Caco-2 (cell line): ENCODE measurements at regions not wholly inside any gene's neighbourhood (a gene's known extent, or its start where the extent isn't known, plus 50 kb on each side); places are given as distances from the start of the nearest gene placed in this dataset.

Source experiments
- BruUV-seq: library from RNA; stranded (reverse); fragments of 400-500 nt; replicated peaks from 2 replicates; lab custom pipeline; 2021; lab: Mats Ljungman, UMichigan
- CTCF ChIA-PET: fragments of 300-600 bp; sonication (Branson Sonifier 250); formaldehyde crosslinking; loops from one replicate; lab custom pipeline; 2022; ENCODE audit warnings: antibody characterized with exemption; lab: Charles Lee
- POLR2A ChIA-PET: fragments of 300-600 bp; sonication (Branson Sonifier 250); formaldehyde crosslinking; loops from one replicate; lab custom pipeline; 2022; ENCODE audit warnings: antibody characterized with exemption; lab: Charles Lee
- DNase-seq, 2 experiments: peaks; one replicate each; pipeline versions ENCODE4 v3.0.0 to v3.0.0-alpha.2; 2020 to 2022
- H3K27me3 ChIP-seq: replicated peaks from 2 replicates; pipeline ENCODE4 v1.6.0; 2011; ENCODE audit warnings: low read length; ENCODE audit not compliant: control insufficient read depth, insufficient read depth
- H3K36me3 ChIP-seq: 2 replicates; pipeline ENCODE4 v1.5.1; 2011; ENCODE audit warnings: low read length; ENCODE audit not compliant: control insufficient read depth, insufficient read depth
- H3K4me1 ChIP-seq: fragments of 250-450 bp; sonication (Bioruptor Pico); 2 replicates; pipeline ENCODE4 v1.5.1; 2020; ENCODE audit warnings: mild to moderate bottlenecking
- H3K4me3 ChIP-seq: 2 replicates; pipeline ENCODE4 v1.5.1; 2011; ENCODE audit warnings: low read depth, mild to moderate bottlenecking, control low read depth, low read length
- H3K9me3 ChIP-seq: fragments of 250-450 bp; sonication (Bioruptor Pico); 2 replicates; pipeline ENCODE4 v1.5.1; 2020; ENCODE audit warnings: mild to moderate bottlenecking, moderate library complexity
- H3K27ac Mint-ChIP-seq: one replicate; pipeline ENCODE4 v1.8.0; 2022; ENCODE audit warnings: mixed read lengths; ENCODE audit not compliant: unreplicated experiment
- H3K27me3 Mint-ChIP-seq: one replicate; pipeline ENCODE4 v1.8.0; 2022; ENCODE audit warnings: mixed read lengths; ENCODE audit not compliant: insufficient read depth, unreplicated experiment
- H3K36me3 Mint-ChIP-seq: one replicate; pipeline ENCODE4 v1.8.0; 2022; ENCODE audit warnings: mild to moderate bottlenecking, mixed read lengths; ENCODE audit not compliant: insufficient read depth, unreplicated experiment
- H3K4me1 Mint-ChIP-seq: one replicate; pipeline ENCODE4 v1.8.0; 2022; ENCODE audit warnings: low read depth, mixed read lengths; ENCODE audit not compliant: unreplicated experiment
- H3K4me3 Mint-ChIP-seq: one replicate; pipeline ENCODE4 v1.8.0; 2022; ENCODE audit warnings: mild to moderate bottlenecking, moderate library complexity, mixed read lengths; ENCODE audit not compliant: unreplicated experiment
- H3K9me3 Mint-ChIP-seq: one replicate; pipeline ENCODE4 v1.8.0; 2022; ENCODE audit warnings: mixed read lengths; ENCODE audit not compliant: unreplicated experiment
- intact Hi-C: fragments of 100-400 bp; cut with micrococcal nuclease; formaldehyde crosslinking; loops from one replicate; pipeline ENCODE4 v1.10.0; 2022; ENCODE audit not compliant: unreplicated experiment
- TF ChIP-seq, protein P1 (sequence below), 2 experiments: fragments of 200-600 bp in 1 of 2; IDR thresholded peaks; 1 replicate in 1 of 2; 2 replicates in 1 of 2; pipeline versions ENCODE4 v1.5.1 to v1.8.0; 2011 to 2022; ENCODE audit warnings: antibody characterized with exemption in 1 of 2, control low read depth in 1 of 2, inconsistent platforms in 1 of 2, low read depth in 1 of 2, low read length in 1 of 2, mild to moderate bottlenecking in 1 of 2, moderate library complexity in 1 of 2; ENCODE audit not compliant: insufficient read depth in 1 of 2, severe bottlenecking in 1 of 2, unreplicated experiment in 1 of 2

DNA sequence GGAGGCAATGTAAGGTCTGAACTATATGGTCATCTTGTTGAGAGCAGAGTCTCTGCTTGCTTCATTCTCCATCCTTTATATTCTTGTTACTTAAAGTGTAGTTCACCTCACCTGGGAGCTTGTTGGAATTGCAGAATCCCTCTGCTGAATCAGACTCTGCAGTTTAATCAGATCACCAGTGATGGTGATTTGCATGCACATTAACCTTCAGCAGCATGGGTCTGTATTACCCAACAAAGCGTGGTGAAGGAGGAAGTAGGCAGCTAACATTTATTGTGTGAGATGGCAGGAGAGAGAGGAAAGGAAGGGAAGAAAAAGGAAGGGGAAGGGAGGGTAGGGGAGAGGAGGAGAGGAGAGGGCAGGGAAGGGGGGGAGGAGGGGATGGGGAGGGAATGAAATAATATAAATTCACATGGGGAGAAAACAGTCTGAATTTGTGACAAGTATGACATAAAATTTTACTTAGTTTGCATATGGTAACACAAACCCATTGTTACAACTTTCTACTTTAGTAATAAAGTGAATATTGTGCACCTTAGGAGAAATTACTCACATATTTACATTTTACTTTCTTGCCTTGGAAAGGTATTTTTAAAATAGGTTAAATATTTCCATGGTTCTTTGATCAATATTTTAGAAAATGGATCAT, 740.7 kb downstream of the DHX35 start:
- BruUV-seq, result no TSS peak
- H3K4me1 Mint-ChIP-seq, result no peaks in the 10 kb centered on the region
- CTCF ChIA-PET, result no interaction called here

DNA sequence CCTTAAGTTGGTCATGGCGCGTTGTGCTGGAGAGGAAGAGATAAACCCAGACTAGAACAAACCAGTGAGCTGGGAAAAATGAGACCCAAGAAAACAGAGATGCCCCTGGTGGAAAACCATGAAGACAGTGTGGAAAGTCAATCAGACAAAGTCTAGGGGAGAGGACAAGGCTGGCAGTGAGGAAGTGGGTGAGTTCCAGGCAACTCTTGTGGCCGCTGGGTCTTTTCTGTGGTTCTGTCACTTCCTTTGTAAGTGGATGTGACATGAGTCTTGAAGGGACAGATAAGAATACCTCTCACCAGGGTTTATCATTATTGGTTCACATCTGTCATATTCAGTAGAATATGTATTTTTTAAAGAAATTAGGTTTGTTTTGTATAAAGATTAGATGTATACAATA, 738.4 kb downstream of the DHX35 start:
- Mint-ChIP-seq H3K9me3 (no peaks in the 10 kb centered on the region), H3K27ac (no peak overlapping the region), H3K4me3 (no peak overlapping the region), H3K4me1 (no peaks in the 10 kb centered on the region), H3K36me3 (no peaks in the 10 kb centered on the region), H3K27me3 (no peaks in the 10 kb centered on the region)
- H3K36me3 ChIP-seq, result no peaks in the 10 kb centered on the region
- H3K27me3 ChIP-seq, result no peaks in the 10 kb centered on the region
- no peaks in the 10 kb centered on the region for H3K4me1 ChIP-seq
- no peak overlapping the region for H3K4me3 ChIP-seq
- TF ChIP-seq, protein P1, sequence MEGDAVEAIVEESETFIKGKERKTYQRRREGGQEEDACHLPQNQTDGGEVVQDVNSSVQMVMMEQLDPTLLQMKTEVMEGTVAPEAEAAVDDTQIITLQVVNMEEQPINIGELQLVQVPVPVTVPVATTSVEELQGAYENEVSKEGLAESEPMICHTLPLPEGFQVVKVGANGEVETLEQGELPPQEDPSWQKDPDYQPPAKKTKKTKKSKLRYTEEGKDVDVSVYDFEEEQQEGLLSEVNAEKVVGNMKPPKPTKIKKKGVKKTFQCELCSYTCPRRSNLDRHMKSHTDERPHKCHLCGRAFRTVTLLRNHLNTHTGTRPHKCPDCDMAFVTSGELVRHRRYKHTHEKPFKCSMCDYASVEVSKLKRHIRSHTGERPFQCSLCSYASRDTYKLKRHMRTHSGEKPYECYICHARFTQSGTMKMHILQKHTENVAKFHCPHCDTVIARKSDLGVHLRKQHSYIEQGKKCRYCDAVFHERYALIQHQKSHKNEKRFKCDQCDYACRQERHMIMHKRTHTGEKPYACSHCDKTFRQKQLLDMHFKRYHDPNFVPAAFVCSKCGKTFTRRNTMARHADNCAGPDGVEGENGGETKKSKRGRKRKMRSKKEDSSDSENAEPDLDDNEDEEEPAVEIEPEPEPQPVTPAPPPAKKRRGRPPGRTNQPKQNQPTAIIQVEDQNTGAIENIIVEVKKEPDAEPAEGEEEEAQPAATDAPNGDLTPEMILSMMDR (IDR thresholded peaks at IDR 0.05; ENCODE audit: insufficient read depth in 1 of 2, low read depth in 1 of 2, low read length in 1 of 2, severe bottlenecking in 1 of 2, unreplicated experiment in 1 of 2), result no peak
- no TSS peak for BruUV-seq
- CTCF ChIA-PET, result no interaction called here
- no peaks in the 10 kb centered on the region for H3K9me3 ChIP-seq
- POLR2A ChIA-PET, result no interaction called here
- DNase-seq, result no peak
- intact Hi-C loops, result no loop called here

More for the DNA sequence above, 740.7 kb downstream of the DHX35 start:
- DNase-seq, result no peak
- TF ChIP-seq, protein P1 (IDR thresholded peaks at IDR 0.05; ENCODE audit: insufficient read depth in 1 of 2, low read depth in 1 of 2, low read length in 1 of 2, severe bottlenecking in 1 of 2, unreplicated experiment in 1 of 2), result no peak
- Histone ChIP-seq H3K4me1 (no peaks in the 10 kb centered on the region), H3K9me3 (no peaks in the 10 kb centered on the region), H3K36me3 (no peaks in the 10 kb centered on the region), H3K27me3 (no peaks in the 10 kb centered on the region), H3K4me3 (no peak overlapping the region)
- intact Hi-C loops, result no loop called here
- Mint-ChIP-seq H3K27ac (no peak overlapping the region), H3K4me3 (no peak overlapping the region), H3K27me3 (peaks cover 2% of the 10 kb centered on the region), H3K9me3 (no peaks in the 10 kb centered on the region), H3K36me3 (no peaks in the 10 kb centered on the region)
- POLR2A ChIA-PET, result no interaction called here

DNA sequence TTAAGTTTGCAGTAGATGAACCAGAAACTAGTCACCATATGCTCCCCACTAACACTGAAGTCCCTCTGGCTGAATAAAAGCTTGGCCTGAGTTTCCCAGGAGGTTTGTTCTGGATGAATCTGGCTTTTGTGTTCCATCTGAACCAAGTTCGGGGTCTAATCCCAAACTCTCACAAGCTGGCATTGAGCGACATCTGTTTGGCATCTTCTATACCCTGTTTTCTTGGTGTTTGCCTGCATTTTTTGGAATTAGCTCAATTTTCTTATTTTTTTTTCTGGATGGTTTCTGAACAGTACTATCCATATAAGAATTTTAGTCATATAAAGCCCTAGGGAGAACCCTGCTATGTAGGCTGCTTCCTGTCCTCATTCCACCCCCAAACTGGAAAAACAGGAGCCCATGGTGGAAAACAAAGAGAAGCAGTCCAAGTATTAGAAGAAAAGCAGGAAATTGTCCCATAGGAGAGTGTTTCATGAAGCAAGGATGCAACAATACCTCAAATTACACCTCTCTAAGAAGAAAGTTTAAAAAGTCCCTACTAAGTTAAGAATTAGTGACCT, 737.1 kb downstream of the DHX35 start:
- Histone ChIP-seq H3K36me3 (no peaks in the 10 kb centered on the region), H3K4me1 (no peaks in the 10 kb centered on the region), H3K9me3 (no peaks in the 10 kb centered on the region), H3K27me3 (no peaks in the 10 kb centered on the region), H3K4me3 (no peak overlapping the region)
- CTCF ChIA-PET, result no interaction called here
- Mint-ChIP-seq H3K27me3 (no peaks in the 10 kb centered on the region), H3K4me3 (no peak overlapping the region), H3K27ac (no peak overlapping the region), H3K36me3 (no peaks in the 10 kb centered on the region), H3K9me3 (no peaks in the 10 kb centered on the region), H3K4me1 (no peaks in the 10 kb centered on the region)
- no TSS peak for BruUV-seq
- TF ChIP-seq, protein P1 (IDR thresholded peaks at IDR 0.05; ENCODE audit: insufficient read depth in 1 of 2, low read depth in 1 of 2, low read length in 1 of 2, severe bottlenecking in 1 of 2, unreplicated experiment in 1 of 2), result no peak
- intact Hi-C loops, result no loop called here
- no peak for DNase-seq
- POLR2A ChIA-PET, result no interaction called here
